Heart right ventricle (tissue), 16 donors: ENCODE measurements at regions not wholly inside any gene's neighbourhood (a gene's known extent, or its start where the extent isn't known, plus 50 kb on each side); places are given as distances from the start of the nearest gene placed in this dataset.
A peak's percentile ranks its signal among the peaks of the same experiment; 100 is the strongest.

Experiments
- ATAC-seq, 8 donors: fragments of 200-7000 bp; cut with Tn5 transposase; one replicate each; pipeline ENCODE4 v1.9.1; 2020; ENCODE audit warnings: mild to moderate bottlenecking in 8 of 8, moderate library complexity in 8 of 8, moderate number of reproducible peaks in 1 of 8
- DNase-seq, 2 donors: peaks; one replicate each; pipeline ENCODE4 v3.0.0-alpha.2; 2020
- H3K27ac ChIP-seq, 10 donors: fragments of 200-600 bp; sonication (generic) in 2 of 10; one replicate each; pipeline versions ENCODE4 v1.5.0 to v1.8.0; 2020 to 2022; ENCODE audit warnings: mild to moderate bottlenecking in 3 of 10
- H3K27me3 ChIP-seq, 7 donors: fragments of 200-600 bp; one replicate each; pipeline ENCODE4 v1.8.0; 2021 to 2022; ENCODE audit warnings: mild to moderate bottlenecking in 2 of 7
- H3K36me3 ChIP-seq, 9 donors: fragments of 200-600 bp; sonication (generic) in 1 of 9; one replicate each; pipeline versions ENCODE4 v1.5.0 to v1.8.0; 2020 to 2022; ENCODE audit warnings: mild to moderate bottlenecking in 2 of 9
- H3K4me1 ChIP-seq, 9 donors: fragments of 200-600 bp; sonication (generic) in 1 of 9; one replicate each; pipeline versions ENCODE4 v1.5.0 to v1.8.0; 2020 to 2022; ENCODE audit warnings: mild to moderate bottlenecking in 4 of 9
- H3K4me3 ChIP-seq, 10 donors: fragments of 200-600 bp; sonication (generic) in 2 of 10; one replicate each; pipeline versions ENCODE4 v1.5.0 to v1.8.0; 2020 to 2022; ENCODE audit warnings: mild to moderate bottlenecking in 7 of 10, moderate library complexity in 2 of 10
- H3K9me3 ChIP-seq, 11 donors: fragments of 200-600 bp in 10 of 11; sonication (generic) in 2 of 11; one replicate each; pipeline versions ENCODE4 v1.5.0 to v1.8.0; 2013 to 2022; ENCODE audit warnings: mild to moderate bottlenecking in 2 of 11, control low read depth in 1 of 11, moderate library complexity in 1 of 11
- WGBS, 2 donors: extraction: QIAGEN DNeasy Blood & Tissue Kit; methylation state at CpG; one replicate each; pipeline ENCODE4 v1.1.7; 2013; ENCODE audit warnings: inconsistent platforms in 1 of 2; 5-methylcytosine and 5-hydroxymethylcytosine counted together
- intact Hi-C, 10 donors: fragments of 100-400 bp; cut with DNase I; formaldehyde crosslinking; loops; one replicate each; pipeline versions ENCODE4 v1.11.1 to v1.14.2; 2022
- TF ChIP-seq, protein P1 (sequence below), 9 donors: fragments of 200-600 bp; sonication (generic) in 2 of 9; IDR thresholded peaks; one replicate each; pipeline versions ENCODE4 v1.5.0 to v1.8.0; 2021 to 2022; ENCODE audit warnings: antibody characterized with exemption in 9 of 9, mild to moderate bottlenecking in 5 of 9, moderate library complexity in 1 of 9
- donor health status: Arrhythmogenic right ventricular cardiomyopathy.
- donor health status: ischemic (EF 13 %, LVEDD 7.1; RV severe dilation, severe dysfunction).
- donor health status: healthy with polysubstance abuse.
- donor health status: DM: no; HTN: yes; CAD: no.
- donor health status: DM: no; HTN: no; CAD: no.
- donor health status: ischemic (EF 25% LVEDD 6.9; RV normal size, moderate dysfunction).
- donor health status: ischemic (EF 25% LVEDD 5.7; RV mildly dilated, moderate dysfunction).
- donor health status: healthy.
- donor health status: DM: yes; HTN: yes; CAD: no.
- donor health status: Ischemic cardiomyopathy.
- donor health status: ischemic (EF 35%, LVEDD 5.7; RV mildly dilated, moderate dysfunction).
- donor health status: nonischemic (EF 11% LVEDD 7.7; RV severe dilation, severe dysfunction).
- donor health status: DM: yes; HTN: yes; CAD: no.
- donor health status: PGD.
- donor health status: ischemic (EF 29% LVEDD 5.4; RV normal size, mild dysfunction).
- donor health status: nonischemic (EF 23%, LVEDD 6.1; RV moderate dilation, normal function).

GRCh38 chr1:84086189-84086588 is 57.9 kb upstream of the PRKACB start:
- Histone ChIP-seq H3K9me3 (no peaks in the 10 kb centered on the region), H3K4me1 (peaks cover 0 to 19% (median 11%) of the 10 kb centered on the region in 9 donors), H3K27ac (no peak overlapping the region), H3K27me3 (no peaks in the 10 kb centered on the region), H3K36me3 (no peaks in the 10 kb centered on the region), H3K4me3 (no peak overlapping the region)
- 85% methylated on average over 5 of the region's 5 CpGs for WGBS, 2 donors
- DNase-seq: no peak
- TF ChIP-seq, protein P1, sequence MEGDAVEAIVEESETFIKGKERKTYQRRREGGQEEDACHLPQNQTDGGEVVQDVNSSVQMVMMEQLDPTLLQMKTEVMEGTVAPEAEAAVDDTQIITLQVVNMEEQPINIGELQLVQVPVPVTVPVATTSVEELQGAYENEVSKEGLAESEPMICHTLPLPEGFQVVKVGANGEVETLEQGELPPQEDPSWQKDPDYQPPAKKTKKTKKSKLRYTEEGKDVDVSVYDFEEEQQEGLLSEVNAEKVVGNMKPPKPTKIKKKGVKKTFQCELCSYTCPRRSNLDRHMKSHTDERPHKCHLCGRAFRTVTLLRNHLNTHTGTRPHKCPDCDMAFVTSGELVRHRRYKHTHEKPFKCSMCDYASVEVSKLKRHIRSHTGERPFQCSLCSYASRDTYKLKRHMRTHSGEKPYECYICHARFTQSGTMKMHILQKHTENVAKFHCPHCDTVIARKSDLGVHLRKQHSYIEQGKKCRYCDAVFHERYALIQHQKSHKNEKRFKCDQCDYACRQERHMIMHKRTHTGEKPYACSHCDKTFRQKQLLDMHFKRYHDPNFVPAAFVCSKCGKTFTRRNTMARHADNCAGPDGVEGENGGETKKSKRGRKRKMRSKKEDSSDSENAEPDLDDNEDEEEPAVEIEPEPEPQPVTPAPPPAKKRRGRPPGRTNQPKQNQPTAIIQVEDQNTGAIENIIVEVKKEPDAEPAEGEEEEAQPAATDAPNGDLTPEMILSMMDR (IDR thresholded peaks at IDR 0.05): no peak
- intact Hi-C loops: no loop called here
- ATAC-seq: peak in 2 of 8 donors; percentile 20 to 34

DNA sequence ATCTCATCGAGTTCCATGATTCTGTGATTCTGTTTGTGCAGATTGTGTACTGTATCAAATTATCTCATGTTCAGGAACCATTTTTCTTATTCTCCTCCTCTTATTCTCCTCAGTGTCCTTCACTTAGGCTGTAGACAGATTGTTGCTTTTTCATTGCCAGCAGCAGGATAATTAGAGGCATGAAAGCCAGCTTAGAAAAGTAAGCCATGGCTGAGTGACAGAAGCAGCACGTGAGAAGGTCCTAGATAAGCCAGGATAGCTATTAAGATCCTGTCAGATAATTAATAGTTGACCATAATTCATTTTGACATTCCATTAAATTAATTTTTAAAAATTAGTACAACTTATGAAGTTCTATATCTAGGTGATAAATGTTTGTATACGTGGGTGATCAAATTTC is 60.8 kb upstream of the PRKACB start:
- ATAC-seq: no peak
- Histone ChIP-seq H3K36me3 (no peaks in the 10 kb centered on the region), H3K4me1 (peaks cover 0 to 16% (median 6%) of the 10 kb centered on the region in 9 donors), H3K27ac (no peak overlapping the region), H3K27me3 (peaks cover 0 to 4% (median 0%) of the 10 kb centered on the region in 7 donors), H3K4me3 (no peak overlapping the region), H3K9me3 (no peaks in the 10 kb centered on the region)
- 68 to 74% methylated on average over 3 of the region's 3 CpGs for WGBS, 2 donors
- no peak for DNase-seq
- intact Hi-C loops: no loop called here
- TF ChIP-seq, protein P1 (IDR thresholded peaks at IDR 0.05): no peak

GRCh38 chr1:84078842-84079202 is 65.2 kb upstream of the PRKACB start:
- peaks cover 0 to 12% (median 0%) of the 10 kb centered on the region in 7 donors for H3K27me3 ChIP-seq
- 44 to 46% methylated on average over 5 of the region's 5 CpGs for WGBS, 2 donors
- peak overlapping the region; percentile 57 to 91 (median 86) for H3K4me3 ChIP-seq
- H3K27ac ChIP-seq: peak overlapping the region in 5 of 10 donors; percentile 87 to 91 (median 90)
- TF ChIP-seq, protein P1 (IDR thresholded peaks at IDR 0.05): no peak
- H3K9me3 ChIP-seq: no peaks in the 10 kb centered on the region
- no peak for ATAC-seq
- no peak for DNase-seq
- H3K4me1 ChIP-seq: peaks cover 2 to 29% (median 6%) of the 10 kb centered on the region in 9 donors
- H3K36me3 ChIP-seq: no peaks in the 10 kb centered on the region
- intact Hi-C loops: loop anchor here in 2 of 10 donors (5.0 to 10.0 kb wide), 2 partner anchors 43 to 84 kb away; partner anchors contain the start of gene TTLL7 (in 1 of the 2)

DNA sequence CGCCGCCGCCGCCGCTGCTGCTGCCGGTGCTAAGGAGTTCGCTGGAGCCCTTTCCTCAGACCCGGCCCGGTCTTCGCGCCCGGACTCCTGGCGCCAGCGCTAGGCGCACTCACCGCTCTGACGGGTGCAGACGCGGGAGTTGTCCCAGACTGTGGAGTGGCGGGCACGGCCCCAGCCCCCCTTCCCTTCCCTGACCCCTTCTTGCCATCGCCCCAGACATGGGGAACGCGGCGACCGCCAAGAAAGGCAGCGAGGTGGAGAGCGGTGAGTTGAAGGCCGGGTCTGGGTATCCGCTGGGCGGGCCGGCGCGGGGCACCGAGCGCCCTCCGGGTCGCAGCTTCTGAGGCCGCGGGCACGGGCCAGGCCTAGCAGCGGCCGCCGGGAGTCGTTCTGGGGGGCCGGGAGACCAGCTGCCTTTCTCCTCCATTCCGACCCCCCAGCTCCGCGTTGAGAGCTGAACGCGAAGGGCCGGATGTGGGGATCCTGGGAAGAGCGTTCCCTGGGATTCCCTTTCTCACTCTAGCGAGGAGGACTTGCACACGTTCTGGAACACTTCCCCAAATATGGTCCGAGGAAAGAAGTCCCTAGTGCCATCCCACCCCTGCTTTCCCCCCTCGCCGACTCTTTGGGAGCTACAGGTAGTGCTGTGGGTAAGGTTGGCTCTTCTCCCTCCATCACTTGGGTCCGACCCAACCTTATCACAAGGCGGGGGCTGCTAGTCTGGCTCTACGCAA is 65.8 kb upstream of the PRKACB start:
- Histone ChIP-seq H3K27me3 (peaks cover 0 to 12% (median 0%) of the 10 kb centered on the region in 7 donors), H3K9me3 (no peaks in the 10 kb centered on the region), H3K4me3 (peak overlapping the region; percentile 57 to 91 (median 86)), H3K27ac (peak overlapping the region; percentile 23 to 91 (median 88)), H3K36me3 (no peaks in the 10 kb centered on the region), H3K4me1 (peaks cover 1 to 29% (median 6%) of the 10 kb centered on the region in 9 donors)
- intact Hi-C loops: loop anchor here in 2 of 10 donors (5.0 to 10.0 kb wide), 2 partner anchors 44 to 83 kb away; partner anchors contain the start of gene TTLL7 (in 1 of the 2)
- WGBS, 2 donors: 1% methylated on average over 58 to 61 of the region's 61 CpGs
- ATAC-seq: peak; percentile 36 to 80 (median 61)
- peak in 1 of 2 donors; percentile 12 for DNase-seq
- TF ChIP-seq, protein P1 (IDR thresholded peaks at IDR 0.05): no peak
